Stimulated activated naive CD8-positive, alpha-beta T cell treated with anti-CD3 and anti-CD28 coated beads, Interleukin-15, amount 100 ng/mL, for 72 hours (primary cell): ENCODE measurements at regions not wholly inside any gene's neighbourhood (a gene's known extent, or its start where the extent isn't known, plus 50 kb on each side); places are given as distances from the start of the nearest gene placed in this dataset.
"Not testable (repeated sequence)": the region's sequence is repeated elsewhere in the genome, so short reads cannot be mapped to it uniquely, and the experiment has no call there.

Source experiments
- ATAC-seq: fragments of 150-1000 bp; cut with Tn5 transposase; 2 replicates; pipeline ENCODE4 v1.10.0; 2021; ENCODE audit warnings: mild to moderate bottlenecking, moderate library complexity
- DNase-seq, 2 donors: peaks; one replicate each; pipeline ENCODE4 v3.0.0; 2021 to 2022
- H3K27ac Mint-ChIP-seq, 2 donors: one replicate each; pipeline ENCODE4 v1.8.0; 2022; ENCODE audit warnings: mild to moderate bottlenecking in 2 of 2, mixed read lengths in 2 of 2, moderate library complexity in 2 of 2
- H3K27me3 Mint-ChIP-seq: one replicate; pipeline ENCODE4 v1.8.0; 2022; ENCODE audit warnings: mixed read lengths
- H3K4me1 Mint-ChIP-seq: one replicate; pipeline ENCODE4 v1.8.0; 2022; ENCODE audit warnings: mild to moderate bottlenecking, mixed read lengths
- H3K4me3 Mint-ChIP-seq, 2 donors: one replicate each; pipeline ENCODE4 v1.8.0; 2022; ENCODE audit warnings: mild to moderate bottlenecking in 2 of 2, mixed read lengths in 2 of 2, moderate library complexity in 1 of 2
- H3K9me3 Mint-ChIP-seq, 2 donors: one replicate each; pipeline ENCODE4 v1.8.0; 2022; ENCODE audit warnings: mixed read lengths in 2 of 2

GRCh38 chr2:180555391-180555965, 424.9 kb upstream of the UBE2E3 start:
- DNase-seq, result no peak
- H3K4me1 Mint-ChIP-seq, result no peaks in the 10 kb centered on the region
- H3K27me3 Mint-ChIP-seq, result no peaks in the 10 kb centered on the region
- ATAC-seq, result no peak
- no peak overlapping the region for H3K27ac Mint-ChIP-seq
- peaks cover 6 to 9% of the 10 kb centered on the region in 2 donors for H3K9me3 Mint-ChIP-seq
- no peak overlapping the region for H3K4me3 Mint-ChIP-seq

GRCh38 chr2:180554330-180554729, 426.1 kb upstream of the UBE2E3 start:
- no peak for ATAC-seq
- Mint-ChIP-seq H3K9me3 (peaks cover 6 to 9% of the 10 kb centered on the region in 2 donors), H3K27ac (no peak overlapping the region), H3K4me1 (no peaks in the 10 kb centered on the region), H3K4me3 (no peak overlapping the region), H3K27me3 (no peaks in the 10 kb centered on the region)
- no peak for DNase-seq

DNA sequence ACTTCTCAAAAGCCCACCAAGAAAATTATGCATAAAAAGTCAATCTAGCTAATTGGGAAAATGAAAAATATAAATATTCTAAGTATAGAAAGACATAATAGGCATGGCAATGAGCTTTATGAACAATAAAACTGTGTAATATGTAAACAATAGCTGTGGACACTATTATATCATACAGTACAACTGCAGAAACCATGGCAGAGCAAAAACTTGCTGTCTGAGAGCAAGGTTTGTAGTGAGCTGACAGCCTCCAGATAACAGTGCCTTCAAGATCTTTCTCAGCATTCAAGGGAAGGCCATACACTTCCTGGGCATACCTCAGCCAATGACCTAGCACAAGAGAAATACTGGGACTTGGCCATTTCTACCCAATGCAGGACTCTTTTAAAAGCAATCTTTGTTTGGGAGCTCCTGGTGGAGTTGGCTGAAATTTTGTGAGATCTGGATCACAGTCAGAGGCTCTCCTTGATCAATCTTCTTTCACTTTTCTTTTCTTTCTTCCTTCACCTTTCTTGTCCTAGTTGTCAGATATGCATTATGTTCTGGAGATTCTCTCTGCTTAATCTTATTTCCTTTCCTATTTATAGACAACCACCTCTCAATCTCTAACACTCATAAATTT, 427.2 kb upstream of the UBE2E3 start:
- ATAC-seq (no peak), DNase-seq (no peak)
- Mint-ChIP-seq H3K4me1 (no peaks in the 10 kb centered on the region), H3K27ac (no peak overlapping the region), H3K9me3 (peaks cover 6 to 9% of the 10 kb centered on the region in 2 donors), H3K27me3 (no peaks in the 10 kb centered on the region), H3K4me3 (no peak overlapping the region)

DNA sequence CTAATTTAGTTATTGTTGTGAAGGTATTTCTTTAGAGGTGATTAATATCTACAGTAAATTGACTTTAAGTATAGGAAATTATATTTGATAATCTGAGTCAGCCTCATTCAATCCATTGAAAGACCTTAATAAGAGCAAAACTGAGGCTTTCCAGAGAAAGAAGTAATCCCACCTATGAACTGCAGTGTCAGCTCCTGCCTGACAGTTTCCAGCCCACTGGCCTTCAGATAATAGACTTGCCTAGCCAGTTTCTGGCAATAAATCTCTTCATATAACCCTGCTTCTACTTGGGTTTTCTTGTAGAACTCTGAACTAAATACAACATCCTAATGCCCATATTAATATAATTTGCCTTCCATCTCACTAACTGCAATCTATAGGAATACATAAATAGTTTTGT, 437.9 kb upstream of the UBE2E3 start:
- Mint-ChIP-seq H3K4me1 (no peaks in the 10 kb centered on the region), H3K9me3 (peaks cover 0 to 7% of the 10 kb centered on the region in 2 donors), H3K27me3 (no peaks in the 10 kb centered on the region), H3K27ac (no peak overlapping the region), H3K4me3 (no peak overlapping the region)
- DNase-seq (no peak), ATAC-seq (no peak)

GRCh38 chr2:180540761-180541160, 439.6 kb upstream of the UBE2E3 start:
- H3K27ac Mint-ChIP-seq, result no peak overlapping the region
- no peaks in the 10 kb centered on the region for H3K27me3 Mint-ChIP-seq
- ATAC-seq (no peak), DNase-seq (no peak)
- H3K9me3 Mint-ChIP-seq, result peaks cover 0 to 7% of the 10 kb centered on the region in 2 donors
- H3K4me3 Mint-ChIP-seq, result no peak overlapping the region
- no peaks in the 10 kb centered on the region for H3K4me1 Mint-ChIP-seq

- Mint-ChIP-seq H3K4me1 (no peaks in the 10 kb centered on the region), H3K4me3 (no peak overlapping the region), H3K27me3 (no peaks in the 10 kb centered on the region), H3K27ac (no peak overlapping the region), H3K9me3 (peaks cover 0 to 7% of the 10 kb centered on the region in 2 donors)
- ATAC-seq, result no peak
- no peak for DNase-seq
These were observed 440.9 kb upstream of the UBE2E3 start for GRCh38 chr2:180539541-180539940.

- H3K27ac Mint-ChIP-seq, result no peak overlapping the region
- DNase-seq (no peak), ATAC-seq (no peak)
- H3K4me3 Mint-ChIP-seq, result no peak overlapping the region
- H3K4me1 Mint-ChIP-seq, result no peaks in the 10 kb centered on the region
- H3K9me3 Mint-ChIP-seq, result peaks cover 0 to 5% of the 10 kb centered on the region in 2 donors
- H3K27me3 Mint-ChIP-seq, result no peaks in the 10 kb centered on the region
These were observed 445.1 kb upstream of the UBE2E3 start for GRCh38 chr2:180535289-180535688.

GRCh38 chr2:180531787-180532186, 448.6 kb upstream of the UBE2E3 start:
- H3K27ac Mint-ChIP-seq, H3K4me1 Mint-ChIP-seq, H3K9me3 Mint-ChIP-seq, DNase-seq, H3K27me3 Mint-ChIP-seq, H3K4me3 Mint-ChIP-seq, ATAC-seq: not testable (repeated sequence)

DNA sequence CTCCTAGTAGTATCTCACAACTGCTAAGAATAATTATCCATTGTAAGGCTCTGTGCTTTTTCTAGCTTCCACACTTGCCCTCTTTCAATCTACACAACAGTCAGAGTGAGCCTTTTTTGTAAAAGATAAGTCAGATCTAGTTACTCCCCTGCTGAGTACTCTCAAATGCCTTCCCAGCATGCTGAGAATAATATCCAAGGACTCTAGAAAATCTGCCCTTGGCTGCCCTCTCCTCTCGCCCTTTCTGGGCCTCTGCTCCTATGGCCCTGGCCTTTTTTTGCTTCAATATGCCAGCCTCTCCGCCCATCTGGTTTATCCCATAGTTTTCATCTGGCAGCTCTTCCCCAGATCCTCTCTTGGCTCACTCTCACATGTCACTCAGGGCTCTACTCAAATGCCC, 455.9 kb upstream of the UBE2E3 start:
- ATAC-seq (no peak), DNase-seq (no peak)
- Mint-ChIP-seq H3K4me1 (no peaks in the 10 kb centered on the region), H3K27ac (no peak overlapping the region), H3K4me3 (no peak overlapping the region), H3K9me3 (no peaks in the 10 kb centered on the region), H3K27me3 (no peaks in the 10 kb centered on the region)

- no peak for ATAC-seq
- Mint-ChIP-seq H3K27ac (no peak overlapping the region), H3K9me3 (no peaks in the 10 kb centered on the region), H3K27me3 (no peaks in the 10 kb centered on the region), H3K4me3 (no peak overlapping the region), H3K4me1 (no peaks in the 10 kb centered on the region)
- DNase-seq, result no peak
These were observed 456.6 kb upstream of the UBE2E3 start for GRCh38 chr2:180523621-180524340.

GRCh38 chr2:180520921-180521581, 459.4 kb upstream of the UBE2E3 start:
- H3K27ac Mint-ChIP-seq, result no peak overlapping the region
- H3K4me1 Mint-ChIP-seq, result no peaks in the 10 kb centered on the region
- H3K9me3 Mint-ChIP-seq, result no peaks in the 10 kb centered on the region
- H3K4me3 Mint-ChIP-seq, result no peak overlapping the region
- ATAC-seq (no peak), DNase-seq (no peak)
- no peaks in the 10 kb centered on the region for H3K27me3 Mint-ChIP-seq

GRCh38 chr2:180520206-180520605, 460.2 kb upstream of the UBE2E3 start:
- H3K4me1 Mint-ChIP-seq, result no peaks in the 10 kb centered on the region
- peak; percentile 37 for ATAC-seq
- H3K4me3 Mint-ChIP-seq, result no peak overlapping the region
- DNase-seq, result no peak
- no peaks in the 10 kb centered on the region for H3K27me3 Mint-ChIP-seq
- H3K27ac Mint-ChIP-seq, result no peak overlapping the region
- H3K9me3 Mint-ChIP-seq, result no peaks in the 10 kb centered on the region

- ATAC-seq, result no peak
- Mint-ChIP-seq H3K27ac (no peak overlapping the region), H3K4me3 (no peak overlapping the region), H3K9me3 (no peaks in the 10 kb centered on the region), H3K27me3 (no peaks in the 10 kb centered on the region), H3K4me1 (no peaks in the 10 kb centered on the region)
- DNase-seq, result no peak
These were observed 461.1 kb upstream of the UBE2E3 start for GRCh38 chr2:180519276-180519675.

GRCh38 chr2:180516232-180516631, 464.2 kb upstream of the UBE2E3 start:
- H3K27ac Mint-ChIP-seq, result no peak overlapping the region
- DNase-seq (no peak), ATAC-seq (no peak)
- H3K9me3 Mint-ChIP-seq, result no peaks in the 10 kb centered on the region
- H3K27me3 Mint-ChIP-seq, result no peaks in the 10 kb centered on the region
- H3K4me1 Mint-ChIP-seq, result no peaks in the 10 kb centered on the region
- H3K4me3 Mint-ChIP-seq, result no peak overlapping the region

DNA sequence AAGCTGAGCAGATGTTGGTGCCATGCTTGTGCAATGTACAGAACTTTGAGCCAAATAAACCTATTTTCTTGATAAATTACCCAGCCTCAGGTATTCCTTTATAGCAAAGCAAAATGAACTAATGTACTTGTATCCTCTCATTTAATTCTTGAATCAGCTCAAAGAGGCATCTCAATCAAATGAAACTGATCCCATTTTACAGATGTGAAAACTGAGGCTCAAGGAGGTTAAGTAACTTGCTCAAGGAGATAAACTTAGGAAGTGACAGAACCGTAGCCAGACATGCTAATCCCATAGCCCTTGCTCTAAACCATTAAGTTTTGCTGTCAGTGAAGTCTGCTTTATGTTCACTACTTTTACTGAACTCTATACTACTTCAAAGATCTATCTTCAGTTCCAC, 467.0 kb upstream of the UBE2E3 start:
- ATAC-seq (no peak), DNase-seq (no peak)
- Mint-ChIP-seq H3K4me1 (no peaks in the 10 kb centered on the region), H3K4me3 (no peak overlapping the region), H3K27me3 (no peaks in the 10 kb centered on the region), H3K27ac (no peak overlapping the region), H3K9me3 (no peaks in the 10 kb centered on the region)

- H3K27me3 Mint-ChIP-seq, result no peaks in the 10 kb centered on the region
- no peak for DNase-seq
- H3K27ac Mint-ChIP-seq, result no peak overlapping the region
- no peaks in the 10 kb centered on the region for H3K9me3 Mint-ChIP-seq
- no peak overlapping the region for H3K4me3 Mint-ChIP-seq
- no peaks in the 10 kb centered on the region for H3K4me1 Mint-ChIP-seq
- ATAC-seq, result no peak
These were observed 471.9 kb upstream of the UBE2E3 start for GRCh38 chr2:180508458-180508857.
